Endodermal cell (in vitro differentiated cells): ENCODE measurements at regions not wholly inside any gene's neighbourhood (a gene's known extent, or its start where the extent isn't known, plus 50 kb on each side); places are given as distances from the start of the nearest gene placed in this dataset.

Experiments
- DNase-seq: peaks from one replicate; pipeline ENCODE4 v3.0.0-alpha.2; 2017
- H3K27ac ChIP-seq: 2 replicates; pipeline ENCODE4 v1.5.1; 2013; ENCODE audit warnings: mild to moderate bottlenecking, low read depth, low read length, moderate library complexity
- H3K27me3 ChIP-seq: 2 replicates; pipeline ENCODE4 v1.6.1; 2013; ENCODE audit warnings: mild to moderate bottlenecking, low read length, moderate library complexity; ENCODE audit not compliant: insufficient read depth, control insufficient read depth, poor library complexity, severe bottlenecking
- H3K36me3 ChIP-seq: 2 replicates; pipeline ENCODE4 v1.7.0; 2013; ENCODE audit warnings: mild to moderate bottlenecking, low read length, moderate library complexity; ENCODE audit not compliant: control insufficient read depth, insufficient read depth
- H3K4me1 ChIP-seq: one replicate; pipeline ENCODE4 v1.7.0; 2013; ENCODE audit warnings: low read length; ENCODE audit not compliant: control insufficient read depth, insufficient read depth
- H3K4me3 ChIP-seq: 2 replicates; pipeline ENCODE4 v1.5.1; 2013; ENCODE audit warnings: mild to moderate bottlenecking, low read length, moderate library complexity
- H3K9ac ChIP-seq: 2 replicates; pipeline ENCODE4 v1.6.1; 2013; ENCODE audit warnings: mild to moderate bottlenecking, low read length, moderate library complexity; ENCODE audit not compliant: poor library complexity, severe bottlenecking; ENCODE audit errors: extremely low read depth
- H3K9me3 ChIP-seq: 2 replicates; pipeline ENCODE4 v1.6.1; 2013; ENCODE audit warnings: mild to moderate bottlenecking, low read length, moderate library complexity; ENCODE audit not compliant: control insufficient read depth
- H3K27ac Mint-ChIP-seq: 2 replicates; pipeline ENCODE4 v1.8.0; 2020; ENCODE audit warnings: mixed read lengths
- H3K27me3 Mint-ChIP-seq: 2 replicates; pipeline ENCODE4 v1.8.0; 2021; ENCODE audit warnings: mild to moderate bottlenecking, mixed read lengths; ENCODE audit not compliant: insufficient read depth
- H3K36me3 Mint-ChIP-seq: 2 replicates; pipeline ENCODE4 v1.8.0; 2020; ENCODE audit warnings: low read depth, mixed read lengths
- H3K4me1 Mint-ChIP-seq: 2 replicates; pipeline ENCODE4 v1.8.0; 2020; ENCODE audit warnings: mixed read lengths
- H3K4me3 Mint-ChIP-seq: 2 replicates; pipeline ENCODE4 v1.8.0; 2020; ENCODE audit warnings: mild to moderate bottlenecking, moderate library complexity, mixed read lengths
- H3K9me3 Mint-ChIP-seq: 2 replicates; pipeline ENCODE4 v1.8.0; 2020; ENCODE audit warnings: mild to moderate bottlenecking, mixed read lengths
- WGBS, 2 experiments: methylation state at CpG; one replicate each; pipeline versions ENCODE4 v1.1.5 to v1.1.7; 2013; ENCODE audit warnings: missing lambda C conversion rate in 2 of 2, mixed read lengths in 1 of 2; ENCODE audit not compliant: insufficient coverage in 1 of 2, insufficient read length in 1 of 2; 5-methylcytosine and 5-hydroxymethylcytosine counted together
- TF ChIP-seq, protein P1 (sequence below): fragments of 200-600 bp; sonication (generic); conservative IDR thresholded peaks from 2 replicates; pipeline ENCODE4 v1.5.0; 2021; ENCODE audit warnings: antibody characterized with exemption, mild to moderate bottlenecking

DNA sequence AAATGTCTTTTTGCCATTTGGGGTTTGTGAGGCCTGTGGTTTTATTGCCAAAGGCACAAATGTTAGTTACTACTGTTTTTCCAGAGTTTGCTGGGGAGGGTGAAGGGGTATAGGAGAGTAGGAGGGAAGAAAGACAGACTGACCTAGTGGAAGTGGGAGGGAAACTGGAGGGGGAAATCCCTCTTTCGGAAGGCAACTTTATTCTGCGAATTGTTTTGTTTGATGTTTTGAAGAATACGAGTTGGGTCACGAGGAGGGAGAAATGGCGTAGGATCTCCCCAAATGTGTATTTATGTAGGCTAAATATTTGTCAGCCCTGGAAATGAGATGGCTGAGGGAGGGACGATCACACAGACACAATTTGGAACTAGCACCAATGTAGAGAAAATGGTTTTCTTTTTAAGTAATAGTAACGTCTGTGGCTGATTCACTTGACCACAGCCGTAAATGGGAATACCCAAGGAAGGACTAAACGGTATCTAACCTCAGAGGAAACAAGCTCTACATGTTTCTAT, 172.3 kb downstream of the ICOS start:
- no peaks in the 10 kb centered on the region for H3K27me3 Mint-ChIP-seq
- no peaks in the 10 kb centered on the region for H3K27me3 ChIP-seq
- TF ChIP-seq, protein P1, sequence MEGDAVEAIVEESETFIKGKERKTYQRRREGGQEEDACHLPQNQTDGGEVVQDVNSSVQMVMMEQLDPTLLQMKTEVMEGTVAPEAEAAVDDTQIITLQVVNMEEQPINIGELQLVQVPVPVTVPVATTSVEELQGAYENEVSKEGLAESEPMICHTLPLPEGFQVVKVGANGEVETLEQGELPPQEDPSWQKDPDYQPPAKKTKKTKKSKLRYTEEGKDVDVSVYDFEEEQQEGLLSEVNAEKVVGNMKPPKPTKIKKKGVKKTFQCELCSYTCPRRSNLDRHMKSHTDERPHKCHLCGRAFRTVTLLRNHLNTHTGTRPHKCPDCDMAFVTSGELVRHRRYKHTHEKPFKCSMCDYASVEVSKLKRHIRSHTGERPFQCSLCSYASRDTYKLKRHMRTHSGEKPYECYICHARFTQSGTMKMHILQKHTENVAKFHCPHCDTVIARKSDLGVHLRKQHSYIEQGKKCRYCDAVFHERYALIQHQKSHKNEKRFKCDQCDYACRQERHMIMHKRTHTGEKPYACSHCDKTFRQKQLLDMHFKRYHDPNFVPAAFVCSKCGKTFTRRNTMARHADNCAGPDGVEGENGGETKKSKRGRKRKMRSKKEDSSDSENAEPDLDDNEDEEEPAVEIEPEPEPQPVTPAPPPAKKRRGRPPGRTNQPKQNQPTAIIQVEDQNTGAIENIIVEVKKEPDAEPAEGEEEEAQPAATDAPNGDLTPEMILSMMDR, result no peak
- DNase-seq, result no peak
- H3K4me3 Mint-ChIP-seq, result no peak overlapping the region
- H3K9me3 Mint-ChIP-seq, result no peaks in the 10 kb centered on the region
- H3K36me3 ChIP-seq, result no peaks in the 10 kb centered on the region
- 89 to 90% methylated on average over 9 of the region's 9 CpGs for whole genome bisulfite sequencing, 2 experiments
- no peaks in the 10 kb centered on the region for H3K36me3 Mint-ChIP-seq
- H3K27ac ChIP-seq, result peak overlapping the region; percentile 18
- H3K27ac Mint-ChIP-seq, result no peak overlapping the region
- H3K4me3 ChIP-seq, result no peak overlapping the region
- H3K9ac ChIP-seq, result no peak overlapping the region
- H3K4me1 Mint-ChIP-seq, result peaks cover 25% of the 10 kb centered on the region
- no peaks in the 10 kb centered on the region for H3K9me3 ChIP-seq
- H3K4me1 ChIP-seq, result no peaks in the 10 kb centered on the region

GRCh38 chr2:204109681-204110080, 173.1 kb downstream of the ICOS start:
- TF ChIP-seq, protein P1, result no peak
- Mint-ChIP-seq H3K4me3 (no peak overlapping the region), H3K36me3 (no peaks in the 10 kb centered on the region), H3K27ac (no peak overlapping the region), H3K9me3 (no peaks in the 10 kb centered on the region), H3K27me3 (no peaks in the 10 kb centered on the region), H3K4me1 (peaks cover 33% of the 10 kb centered on the region)
- Histone ChIP-seq H3K36me3 (no peaks in the 10 kb centered on the region), H3K27me3 (no peaks in the 10 kb centered on the region), H3K4me1 (no peaks in the 10 kb centered on the region), H3K9me3 (no peaks in the 10 kb centered on the region), H3K4me3 (no peak overlapping the region), H3K9ac (no peak overlapping the region), H3K27ac (no peak overlapping the region)
- DNase-seq, result no peak
- 87 to 92% methylated on average over 7 to 11 of the region's 11 CpGs for WGBS, 2 experiments

GRCh38 chr2:204110338-204110741, 173.8 kb downstream of the ICOS start:
- H3K9me3 ChIP-seq, result no peaks in the 10 kb centered on the region
- Mint-ChIP-seq H3K27me3 (no peaks in the 10 kb centered on the region), H3K4me1 (peaks cover 40% of the 10 kb centered on the region), H3K9me3 (no peaks in the 10 kb centered on the region), H3K27ac (no peak overlapping the region), H3K4me3 (no peak overlapping the region), H3K36me3 (no peaks in the 10 kb centered on the region)
- no peak for DNase-seq
- H3K36me3 ChIP-seq, result no peaks in the 10 kb centered on the region
- H3K9ac ChIP-seq, result no peak overlapping the region
- H3K27ac ChIP-seq, result no peak overlapping the region
- H3K4me3 ChIP-seq, result no peak overlapping the region
- no peaks in the 10 kb centered on the region for H3K4me1 ChIP-seq
- TF ChIP-seq, protein P1, result no peak
- 93 to 100% methylated on average over 2 to 8 of the region's 8 CpGs for WGBS, 2 experiments
- no peaks in the 10 kb centered on the region for H3K27me3 ChIP-seq
